ENCODE measurements at regions not wholly inside any gene's neighbourhood (a gene's known extent, or its start where the extent isn't known, plus 50 kb on each side); places are given as distances from the start of the nearest gene placed in this dataset.
"Not testable (repeated sequence)": the region's sequence is repeated elsewhere in the genome, so short reads cannot be mapped to it uniquely, and the experiment has no call there.

DNA sequence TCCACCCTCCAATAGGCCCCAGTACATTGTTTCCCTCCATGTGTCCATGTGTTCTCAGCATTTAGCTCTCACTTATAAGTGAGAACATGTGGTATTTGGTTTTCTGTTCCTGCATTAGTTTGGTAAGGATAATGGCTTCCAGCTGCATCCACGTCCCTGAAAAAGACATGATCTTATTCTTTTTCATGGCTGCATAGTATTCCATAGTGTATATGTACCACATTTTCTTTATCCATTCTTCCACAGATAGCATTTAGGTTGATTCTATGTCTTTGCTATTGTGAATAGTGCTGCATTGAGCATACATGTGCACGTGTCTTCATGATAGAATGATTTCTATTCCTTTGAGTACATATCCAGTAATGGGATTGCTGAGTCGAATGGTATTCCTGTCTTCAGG lies 114.0 kb upstream of the ABCB5 start:
- TF ChIP-seq, protein P1, sequence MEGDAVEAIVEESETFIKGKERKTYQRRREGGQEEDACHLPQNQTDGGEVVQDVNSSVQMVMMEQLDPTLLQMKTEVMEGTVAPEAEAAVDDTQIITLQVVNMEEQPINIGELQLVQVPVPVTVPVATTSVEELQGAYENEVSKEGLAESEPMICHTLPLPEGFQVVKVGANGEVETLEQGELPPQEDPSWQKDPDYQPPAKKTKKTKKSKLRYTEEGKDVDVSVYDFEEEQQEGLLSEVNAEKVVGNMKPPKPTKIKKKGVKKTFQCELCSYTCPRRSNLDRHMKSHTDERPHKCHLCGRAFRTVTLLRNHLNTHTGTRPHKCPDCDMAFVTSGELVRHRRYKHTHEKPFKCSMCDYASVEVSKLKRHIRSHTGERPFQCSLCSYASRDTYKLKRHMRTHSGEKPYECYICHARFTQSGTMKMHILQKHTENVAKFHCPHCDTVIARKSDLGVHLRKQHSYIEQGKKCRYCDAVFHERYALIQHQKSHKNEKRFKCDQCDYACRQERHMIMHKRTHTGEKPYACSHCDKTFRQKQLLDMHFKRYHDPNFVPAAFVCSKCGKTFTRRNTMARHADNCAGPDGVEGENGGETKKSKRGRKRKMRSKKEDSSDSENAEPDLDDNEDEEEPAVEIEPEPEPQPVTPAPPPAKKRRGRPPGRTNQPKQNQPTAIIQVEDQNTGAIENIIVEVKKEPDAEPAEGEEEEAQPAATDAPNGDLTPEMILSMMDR (IDR thresholded peaks at IDR 0.05) = not testable (repeated sequence)
- TF ChIP-seq POLR2A (IDR thresholded peaks at IDR 0.05) = not testable (repeated sequence)
